Effector memory CD4-positive, alpha-beta T cell (primary cell): ENCODE measurements at regions not wholly inside any gene's neighbourhood (a gene's known extent, or its start where the extent isn't known, plus 50 kb on each side); places are given as distances from the start of the nearest gene placed in this dataset.

Experiments used
- DNase-seq, 3 donors: peaks; one replicate each; pipeline ENCODE4 v3.0.0-alpha.2; 2020
- H3K27ac ChIP-seq: 2 replicates; pipeline ENCODE4 v1.7.0; 2013; ENCODE audit warnings: mild to moderate bottlenecking, low read length, moderate library complexity; ENCODE audit not compliant: insufficient read depth, poor library complexity, severe bottlenecking
- H3K27me3 ChIP-seq: replicated peaks from 2 replicates; pipeline ENCODE4 v1.7.0; 2013; ENCODE audit warnings: mild to moderate bottlenecking, low read length; ENCODE audit not compliant: insufficient read depth, control insufficient read depth, poor library complexity, severe bottlenecking
- H3K36me3 ChIP-seq: 2 replicates; pipeline ENCODE4 v1.7.0; 2013; ENCODE audit warnings: mild to moderate bottlenecking, low read length, moderate library complexity; ENCODE audit not compliant: control insufficient read depth, insufficient read depth
- H3K4me1 ChIP-seq: 2 replicates; pipeline ENCODE4 v1.7.0; 2013; ENCODE audit warnings: low read length, mild to moderate bottlenecking; ENCODE audit not compliant: control insufficient read depth, insufficient read depth, poor library complexity, severe bottlenecking
- H3K4me3 ChIP-seq: 2 replicates; pipeline ENCODE4 v1.7.0; 2013; ENCODE audit warnings: low read length, low read depth, mild to moderate bottlenecking; ENCODE audit not compliant: insufficient read depth, poor library complexity, severe bottlenecking
- H3K9me3 ChIP-seq: 2 replicates; pipeline ENCODE4 v1.7.0; 2013; ENCODE audit warnings: mild to moderate bottlenecking, low read length, moderate library complexity; ENCODE audit not compliant: control insufficient read depth

DNA sequence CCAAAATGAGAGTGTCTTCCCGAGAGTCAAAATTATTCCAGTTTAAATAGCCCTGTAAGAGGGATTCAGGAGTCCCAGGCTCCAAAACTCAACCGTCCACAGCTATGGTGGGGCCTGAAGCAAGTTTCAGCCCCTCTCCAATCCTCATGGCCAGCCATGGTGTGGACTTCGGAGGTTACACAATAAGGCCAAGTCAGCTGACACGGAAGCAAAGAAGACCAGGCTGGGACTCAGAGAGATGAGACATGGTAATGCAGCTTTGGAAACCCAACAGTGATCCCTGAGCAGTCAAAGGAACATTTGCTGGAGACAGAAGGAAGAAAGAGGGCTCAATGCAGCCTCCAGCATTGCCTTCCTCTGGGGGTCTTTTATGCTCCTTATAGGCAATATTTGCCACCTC, 324.6 kb upstream of the TLE3 start:
- H3K9me3 ChIP-seq, result no peaks in the 10 kb centered on the region
- DNase-seq, result no peak
- peaks cover 18% of the 10 kb centered on the region for H3K4me1 ChIP-seq
- no peaks in the 10 kb centered on the region for H3K36me3 ChIP-seq
- H3K27me3 ChIP-seq, result no peaks in the 10 kb centered on the region
- no peak overlapping the region for H3K4me3 ChIP-seq
- H3K27ac ChIP-seq, result no peak overlapping the region

GRCh38 chr15:70420948-70421482, 323.3 kb upstream of the TLE3 start:
- no peaks in the 10 kb centered on the region for H3K9me3 ChIP-seq
- no peak for DNase-seq
- H3K4me1 ChIP-seq, result peaks cover 18% of the 10 kb centered on the region
- no peak overlapping the region for H3K27ac ChIP-seq
- H3K36me3 ChIP-seq, result no peaks in the 10 kb centered on the region
- no peaks in the 10 kb centered on the region for H3K27me3 ChIP-seq
- no peak overlapping the region for H3K4me3 ChIP-seq

DNA sequence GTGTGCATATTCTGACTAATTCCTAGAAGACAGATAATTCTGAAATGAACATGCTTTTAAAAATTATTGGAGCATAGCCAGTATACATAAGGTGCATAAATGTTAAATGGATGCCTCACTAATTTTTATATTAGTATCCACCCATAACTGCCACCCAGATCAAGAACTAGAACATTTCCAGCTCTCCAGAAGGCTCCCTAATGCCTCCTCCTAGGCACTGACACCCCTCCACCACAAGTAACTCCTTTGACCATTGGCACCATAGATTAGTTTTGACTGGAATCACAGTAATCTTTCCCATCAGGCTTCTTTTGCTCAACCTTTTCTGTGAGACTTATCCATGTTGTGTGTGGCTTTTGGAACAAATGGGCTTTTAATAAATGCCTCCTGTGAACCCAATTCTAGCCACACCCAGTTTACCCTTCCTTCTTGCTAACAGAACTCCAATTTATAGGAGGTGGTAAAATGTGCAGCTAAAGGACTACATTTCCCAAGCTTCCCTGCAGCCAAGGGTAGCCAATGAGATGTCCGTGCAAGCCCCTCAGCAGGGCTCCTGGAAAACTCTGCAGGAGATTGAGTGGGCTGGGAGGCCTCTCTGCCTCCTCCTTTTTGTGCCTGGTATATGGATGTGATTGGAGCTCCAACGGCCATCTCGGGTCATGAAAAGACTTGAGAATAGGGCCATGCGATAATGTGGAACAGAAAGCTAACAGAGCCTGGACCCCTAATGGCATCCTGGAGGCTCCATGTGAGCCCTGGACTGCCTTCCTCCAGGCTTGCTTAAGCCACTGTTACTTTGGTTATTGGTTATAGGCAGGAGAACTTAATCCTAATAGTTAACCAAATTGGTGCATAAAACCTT, 322.6 kb upstream of the TLE3 start:
- Histone ChIP-seq H3K27ac (no peak overlapping the region), H3K36me3 (no peaks in the 10 kb centered on the region), H3K27me3 (no peaks in the 10 kb centered on the region), H3K4me1 (peaks cover 15% of the 10 kb centered on the region), H3K4me3 (no peak overlapping the region), H3K9me3 (no peaks in the 10 kb centered on the region)
- no peak for DNase-seq

DNA sequence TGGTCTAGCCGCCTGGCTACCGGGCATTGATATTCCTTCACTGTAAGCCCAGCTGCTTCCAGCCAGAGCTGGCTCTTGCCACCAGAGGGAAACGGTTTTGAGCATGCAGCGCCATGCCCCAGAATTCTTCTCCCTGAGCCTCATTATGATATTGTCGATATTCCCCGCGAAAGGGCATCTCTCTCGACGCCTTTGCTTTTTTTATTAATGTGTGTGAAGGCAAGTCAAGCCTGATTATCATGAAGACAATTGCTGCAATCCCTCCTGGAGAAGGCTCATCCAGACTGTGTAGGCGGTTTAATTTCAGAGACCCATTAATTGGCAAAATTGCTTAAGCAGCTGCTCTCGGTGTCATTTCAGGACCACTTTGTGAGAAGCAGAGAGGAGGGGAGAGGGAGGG, 321.2 kb upstream of the TLE3 start:
- no peak overlapping the region for H3K27ac ChIP-seq
- H3K4me3 ChIP-seq, result no peak overlapping the region
- no peak for DNase-seq
- no peaks in the 10 kb centered on the region for H3K9me3 ChIP-seq
- H3K27me3 ChIP-seq, result no peaks in the 10 kb centered on the region
- no peaks in the 10 kb centered on the region for H3K36me3 ChIP-seq
- peaks cover under 1% of the 10 kb centered on the region for H3K4me1 ChIP-seq

DNA sequence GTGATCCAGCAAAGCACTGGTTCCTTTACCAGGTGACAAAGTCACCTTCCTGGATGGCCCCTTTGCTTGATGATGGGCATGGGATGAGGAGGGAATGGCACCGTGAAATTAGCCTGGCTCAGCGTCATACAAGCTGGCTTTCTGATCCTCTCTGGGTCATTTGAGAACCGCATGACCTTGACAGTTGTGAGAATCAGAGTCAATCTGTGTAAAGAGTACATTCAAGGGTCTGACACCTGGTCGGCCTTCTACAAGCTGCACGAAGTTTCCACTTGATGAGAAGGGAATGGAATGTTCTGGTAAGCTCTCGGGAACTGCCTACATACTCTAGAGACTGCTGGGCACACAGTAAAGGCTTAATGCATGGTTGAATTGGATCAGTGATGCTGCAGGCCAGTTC, 319.8 kb upstream of the TLE3 start:
- H3K27me3 ChIP-seq, result no peaks in the 10 kb centered on the region
- H3K36me3 ChIP-seq, result no peaks in the 10 kb centered on the region
- H3K27ac ChIP-seq, result no peak overlapping the region
- no peaks in the 10 kb centered on the region for H3K9me3 ChIP-seq
- no peak for DNase-seq
- H3K4me3 ChIP-seq, result no peak overlapping the region
- H3K4me1 ChIP-seq, result no peaks in the 10 kb centered on the region

DNA sequence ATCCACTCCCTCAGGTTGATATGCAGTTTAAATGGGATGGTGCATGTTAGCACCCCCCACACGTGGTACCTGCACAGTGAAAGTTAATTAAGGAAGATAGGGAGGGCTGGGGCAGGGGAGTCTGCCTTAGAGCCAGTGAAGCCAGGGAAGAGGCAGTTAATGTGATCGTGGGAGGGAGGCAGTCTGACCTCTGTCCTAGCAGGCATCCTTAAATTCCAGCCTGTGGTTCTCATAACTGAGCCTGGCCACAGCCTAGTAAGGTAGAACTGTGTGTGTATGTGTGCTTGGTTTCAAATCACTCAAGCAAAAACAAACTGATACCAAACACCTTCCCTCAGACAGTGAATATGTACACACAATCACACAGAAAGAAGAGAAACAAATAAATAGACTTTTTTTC, 319.1 kb upstream of the TLE3 start:
- H3K27me3 ChIP-seq, result no peaks in the 10 kb centered on the region
- no peak overlapping the region for H3K27ac ChIP-seq
- H3K36me3 ChIP-seq, result no peaks in the 10 kb centered on the region
- no peak overlapping the region for H3K4me3 ChIP-seq
- no peaks in the 10 kb centered on the region for H3K9me3 ChIP-seq
- no peak for DNase-seq
- H3K4me1 ChIP-seq, result no peaks in the 10 kb centered on the region

- no peak overlapping the region for H3K4me3 ChIP-seq
- no peaks in the 10 kb centered on the region for H3K9me3 ChIP-seq
- H3K4me1 ChIP-seq, result no peaks in the 10 kb centered on the region
- no peaks in the 10 kb centered on the region for H3K27me3 ChIP-seq
- no peaks in the 10 kb centered on the region for H3K36me3 ChIP-seq
- H3K27ac ChIP-seq, result no peak overlapping the region
- DNase-seq, result no peak
Measured at GRCh38 chr15:70415398-70415797, 317.7 kb upstream of the TLE3 start.

DNA sequence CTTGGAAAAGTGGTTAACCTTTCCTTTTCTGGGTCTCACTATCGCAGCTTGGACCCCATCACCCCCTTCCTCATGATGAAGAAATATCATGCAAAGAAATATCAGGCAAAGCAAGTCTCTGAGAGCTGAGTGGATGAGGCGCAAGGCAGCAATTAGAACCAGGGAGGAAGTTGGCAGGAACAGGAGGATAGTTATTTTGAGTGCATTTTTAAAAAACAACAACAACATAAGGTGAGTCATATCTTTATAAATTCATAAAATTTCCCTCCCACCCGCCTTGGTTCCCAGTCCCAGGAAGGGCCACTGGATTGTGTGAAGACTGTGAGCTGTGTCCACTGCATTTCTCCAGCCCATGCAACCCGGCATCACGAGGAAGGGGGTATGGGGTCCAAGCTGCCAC, 316.9 kb upstream of the TLE3 start:
- Histone ChIP-seq H3K9me3 (no peaks in the 10 kb centered on the region), H3K36me3 (no peaks in the 10 kb centered on the region), H3K4me3 (no peak overlapping the region), H3K27ac (no peak overlapping the region), H3K4me1 (no peaks in the 10 kb centered on the region), H3K27me3 (no peaks in the 10 kb centered on the region)
- DNase-seq, result no peak

- Histone ChIP-seq H3K27ac (no peak overlapping the region), H3K4me1 (no peaks in the 10 kb centered on the region), H3K9me3 (no peaks in the 10 kb centered on the region), H3K36me3 (no peaks in the 10 kb centered on the region), H3K4me3 (no peak overlapping the region), H3K27me3 (no peaks in the 10 kb centered on the region)
- DNase-seq, result no peak
Measured at GRCh38 chr15:70412794-70413193, 315.1 kb upstream of the TLE3 start.

GRCh38 chr15:70411143-70411863, 313.6 kb upstream of the TLE3 start:
- no peaks in the 10 kb centered on the region for H3K4me1 ChIP-seq
- H3K36me3 ChIP-seq, result no peaks in the 10 kb centered on the region
- H3K27ac ChIP-seq, result no peak overlapping the region
- no peak overlapping the region for H3K4me3 ChIP-seq
- DNase-seq, result no peak
- no peaks in the 10 kb centered on the region for H3K9me3 ChIP-seq
- no peaks in the 10 kb centered on the region for H3K27me3 ChIP-seq
